ENCODE measurements at regions not wholly inside any gene's neighbourhood (a gene's known extent, or its start where the extent isn't known, plus 50 kb on each side); places are given as distances from the start of the nearest gene placed in this dataset.

GRCh38 chr18:47547539-47548202, 296.2 kb upstream of the SKOR2 start:
- no peak for TF ChIP-seq POLR2AphosphoS5 (IDR thresholded peaks at IDR 0.05; ENCODE audit: low read depth)
- TF ChIP-seq, protein P1, sequence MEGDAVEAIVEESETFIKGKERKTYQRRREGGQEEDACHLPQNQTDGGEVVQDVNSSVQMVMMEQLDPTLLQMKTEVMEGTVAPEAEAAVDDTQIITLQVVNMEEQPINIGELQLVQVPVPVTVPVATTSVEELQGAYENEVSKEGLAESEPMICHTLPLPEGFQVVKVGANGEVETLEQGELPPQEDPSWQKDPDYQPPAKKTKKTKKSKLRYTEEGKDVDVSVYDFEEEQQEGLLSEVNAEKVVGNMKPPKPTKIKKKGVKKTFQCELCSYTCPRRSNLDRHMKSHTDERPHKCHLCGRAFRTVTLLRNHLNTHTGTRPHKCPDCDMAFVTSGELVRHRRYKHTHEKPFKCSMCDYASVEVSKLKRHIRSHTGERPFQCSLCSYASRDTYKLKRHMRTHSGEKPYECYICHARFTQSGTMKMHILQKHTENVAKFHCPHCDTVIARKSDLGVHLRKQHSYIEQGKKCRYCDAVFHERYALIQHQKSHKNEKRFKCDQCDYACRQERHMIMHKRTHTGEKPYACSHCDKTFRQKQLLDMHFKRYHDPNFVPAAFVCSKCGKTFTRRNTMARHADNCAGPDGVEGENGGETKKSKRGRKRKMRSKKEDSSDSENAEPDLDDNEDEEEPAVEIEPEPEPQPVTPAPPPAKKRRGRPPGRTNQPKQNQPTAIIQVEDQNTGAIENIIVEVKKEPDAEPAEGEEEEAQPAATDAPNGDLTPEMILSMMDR (conservative IDR thresholded peaks at IDR 0.05; ENCODE audit: low read depth in 2 of 2) = no peak
- TF ChIP-seq EZH2phosphoT487 (IDR thresholded peaks at IDR 0.05; ENCODE audit: unreplicated experiment) = no peak
- TF ChIP-seq EZH2 (IDR thresholded peaks at IDR 0.05; ENCODE audit: low read depth, unreplicated experiment) = no peak
- no peak for TF ChIP-seq CREB1 (CRISPR knock-in tag; IDR thresholded peaks at IDR 0.05; ENCODE audit: low read depth)
- TF ChIP-seq REST (IDR thresholded peaks at IDR 0.05; ENCODE audit: unreplicated experiment) = no peak
- TF ChIP-seq ZNF331 (CRISPR knock-in tag; IDR thresholded peaks at IDR 0.05; ENCODE audit: low read depth) = no peak
